WERI-Rb-1 (cell line): ENCODE measurements at regions not wholly inside any gene's neighbourhood (a gene's known extent, or its start where the extent isn't known, plus 50 kb on each side); places are given as distances from the start of the nearest gene placed in this dataset.

Experiments used
- DNase-seq: peaks from one replicate; pipeline ENCODE4 v3.0.0-alpha.2; 2020
- H3K27ac ChIP-seq: fragments of 250-450 bp; sonication (Bioruptor Pico); 2 replicates; pipeline ENCODE4 v1.5.1; 2020; ENCODE audit warnings: mild to moderate bottlenecking, moderate library complexity
- H3K27me3 ChIP-seq: fragments of 250-450 bp; sonication (Bioruptor Pico); 2 replicates; pipeline ENCODE4 v1.5.1; 2021; ENCODE audit warnings: mild to moderate bottlenecking, low read depth, moderate library complexity; ENCODE audit not compliant: insufficient read depth, severe bottlenecking
- H3K36me3 ChIP-seq: fragments of 250-450 bp; sonication (Bioruptor Pico); 2 replicates; pipeline ENCODE4 v1.5.1; 2020; ENCODE audit warnings: mild to moderate bottlenecking, moderate library complexity
- H3K4me3 ChIP-seq: 2 replicates; pipeline ENCODE4 v1.5.1; 2011; ENCODE audit warnings: low read depth, mild to moderate bottlenecking, control low read depth, low read length
- H3K9me3 ChIP-seq: fragments of 250-450 bp; sonication (Bioruptor Pico); 2 replicates; pipeline ENCODE4 v1.5.1; 2021; ENCODE audit warnings: mild to moderate bottlenecking, moderate library complexity; ENCODE audit not compliant: severe bottlenecking
- TF ChIP-seq, protein P1 (sequence below): IDR thresholded peaks from 2 replicates; pipeline ENCODE4 v1.5.1; 2011; ENCODE audit warnings: low read depth, mild to moderate bottlenecking, control low read depth, inconsistent platforms, low read length

DNA sequence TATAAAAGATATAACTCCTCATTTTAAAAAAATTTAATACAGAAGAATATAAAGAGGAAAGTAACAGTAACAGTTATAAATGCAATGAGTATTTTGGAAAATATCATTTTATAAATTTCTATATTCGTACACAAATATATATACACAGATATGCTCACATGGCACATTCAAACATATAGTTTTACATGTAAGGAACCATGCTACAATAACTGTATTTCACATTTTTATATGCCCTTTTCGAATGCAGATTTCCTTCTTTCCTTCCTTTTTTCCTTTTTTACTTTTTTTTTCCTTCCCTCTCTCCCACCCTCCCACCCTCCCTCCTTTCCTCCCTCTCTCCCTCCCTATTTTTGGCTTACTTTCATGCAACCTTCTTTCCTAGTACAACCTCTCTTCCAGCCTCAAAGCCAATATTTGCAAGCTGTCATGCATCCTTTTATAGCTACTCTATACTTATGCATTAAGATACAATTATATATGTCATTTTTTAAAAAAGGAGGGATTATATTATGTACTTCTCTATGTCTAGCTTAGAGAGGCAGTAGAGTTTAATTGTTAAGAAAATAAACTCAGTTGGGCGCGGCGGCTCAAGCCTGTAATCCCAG is 830.5 kb downstream of the IGSF11 start:
- TF ChIP-seq, protein P1, sequence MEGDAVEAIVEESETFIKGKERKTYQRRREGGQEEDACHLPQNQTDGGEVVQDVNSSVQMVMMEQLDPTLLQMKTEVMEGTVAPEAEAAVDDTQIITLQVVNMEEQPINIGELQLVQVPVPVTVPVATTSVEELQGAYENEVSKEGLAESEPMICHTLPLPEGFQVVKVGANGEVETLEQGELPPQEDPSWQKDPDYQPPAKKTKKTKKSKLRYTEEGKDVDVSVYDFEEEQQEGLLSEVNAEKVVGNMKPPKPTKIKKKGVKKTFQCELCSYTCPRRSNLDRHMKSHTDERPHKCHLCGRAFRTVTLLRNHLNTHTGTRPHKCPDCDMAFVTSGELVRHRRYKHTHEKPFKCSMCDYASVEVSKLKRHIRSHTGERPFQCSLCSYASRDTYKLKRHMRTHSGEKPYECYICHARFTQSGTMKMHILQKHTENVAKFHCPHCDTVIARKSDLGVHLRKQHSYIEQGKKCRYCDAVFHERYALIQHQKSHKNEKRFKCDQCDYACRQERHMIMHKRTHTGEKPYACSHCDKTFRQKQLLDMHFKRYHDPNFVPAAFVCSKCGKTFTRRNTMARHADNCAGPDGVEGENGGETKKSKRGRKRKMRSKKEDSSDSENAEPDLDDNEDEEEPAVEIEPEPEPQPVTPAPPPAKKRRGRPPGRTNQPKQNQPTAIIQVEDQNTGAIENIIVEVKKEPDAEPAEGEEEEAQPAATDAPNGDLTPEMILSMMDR = no peak
- no peak for DNase-seq
- Histone ChIP-seq H3K36me3 (no peaks in the 10 kb centered on the region), H3K27ac (no peak overlapping the region), H3K4me3 (no peak overlapping the region), H3K9me3 (no peaks in the 10 kb centered on the region), H3K27me3 (peaks cover 20% of the 10 kb centered on the region)

DNA sequence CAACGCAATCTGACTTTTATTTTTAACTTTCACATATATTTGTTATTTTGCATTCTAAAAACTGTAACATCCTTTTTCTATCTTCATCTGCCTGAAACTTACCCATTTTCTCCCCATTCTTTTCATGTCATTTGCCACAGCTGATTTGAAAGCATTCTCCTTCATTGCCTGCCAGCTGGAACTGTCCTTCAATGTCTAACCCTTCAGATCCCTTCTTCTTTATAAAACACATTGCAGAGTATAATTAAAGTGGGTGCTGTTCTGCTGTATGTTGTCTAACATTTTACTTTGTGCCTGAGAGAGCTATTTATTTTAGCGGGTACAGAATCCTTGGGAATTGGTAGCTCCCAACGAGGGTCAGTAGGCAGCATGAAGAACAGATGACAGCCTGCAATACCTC is 827.4 kb downstream of the IGSF11 start:
- DNase-seq = no peak
- no peaks in the 10 kb centered on the region for H3K36me3 ChIP-seq

DNA sequence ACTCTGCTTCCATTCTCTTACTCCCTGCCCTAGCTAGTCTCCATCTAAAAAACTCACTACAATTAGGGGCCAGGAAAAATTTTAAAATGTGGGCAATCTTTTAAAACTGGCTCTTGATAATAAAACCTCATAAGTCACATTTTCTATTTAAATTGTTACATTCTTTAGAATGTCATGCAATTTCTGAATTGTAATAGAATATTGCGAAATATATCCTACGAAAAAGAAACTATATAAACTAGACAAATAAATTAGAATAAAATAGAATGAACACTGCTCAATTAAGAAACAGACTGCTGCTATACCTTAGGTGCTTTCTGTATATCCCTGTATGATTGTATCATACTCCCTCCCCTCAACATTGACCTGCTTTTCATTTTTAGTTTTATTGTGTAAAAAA is 826.0 kb downstream of the IGSF11 start:
- Histone ChIP-seq H3K36me3 (no peaks in the 10 kb centered on the region), H3K27ac (no peak overlapping the region), H3K4me3 (no peak overlapping the region), H3K27me3 (peaks cover 18% of the 10 kb centered on the region), H3K9me3 (no peaks in the 10 kb centered on the region)
- TF ChIP-seq, protein P1 = no peak
- no peak for DNase-seq

More for the DNA sequence above, 827.4 kb downstream of the IGSF11 start:
- Histone ChIP-seq H3K27ac (no peak overlapping the region), H3K9me3 (no peaks in the 10 kb centered on the region), H3K27me3 (peaks cover 20% of the 10 kb centered on the region), H3K4me3 (no peak overlapping the region)
- TF ChIP-seq, protein P1 = no peak

DNA sequence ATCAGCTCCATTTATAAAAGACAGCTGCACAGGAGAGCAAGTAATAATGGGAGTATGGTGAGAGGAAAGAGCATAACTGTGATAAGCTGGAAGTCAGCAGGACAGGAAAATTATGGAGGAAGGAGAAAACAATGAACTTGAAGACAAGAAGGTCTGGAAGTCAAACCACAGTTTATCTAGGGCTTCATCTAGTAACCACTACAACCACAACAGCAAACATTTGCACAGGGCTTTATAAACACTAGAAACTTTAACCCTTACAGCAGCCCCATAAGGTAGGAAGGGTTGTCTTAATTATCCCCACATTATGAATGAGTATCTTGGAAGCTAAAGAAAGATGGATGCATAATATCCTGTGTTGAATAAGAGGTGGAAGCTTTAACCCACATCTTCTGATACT is 820.8 kb downstream of the IGSF11 start:
- no peaks in the 10 kb centered on the region for H3K9me3 ChIP-seq
- no peak overlapping the region for H3K27ac ChIP-seq
- no peak overlapping the region for H3K4me3 ChIP-seq

DNA sequence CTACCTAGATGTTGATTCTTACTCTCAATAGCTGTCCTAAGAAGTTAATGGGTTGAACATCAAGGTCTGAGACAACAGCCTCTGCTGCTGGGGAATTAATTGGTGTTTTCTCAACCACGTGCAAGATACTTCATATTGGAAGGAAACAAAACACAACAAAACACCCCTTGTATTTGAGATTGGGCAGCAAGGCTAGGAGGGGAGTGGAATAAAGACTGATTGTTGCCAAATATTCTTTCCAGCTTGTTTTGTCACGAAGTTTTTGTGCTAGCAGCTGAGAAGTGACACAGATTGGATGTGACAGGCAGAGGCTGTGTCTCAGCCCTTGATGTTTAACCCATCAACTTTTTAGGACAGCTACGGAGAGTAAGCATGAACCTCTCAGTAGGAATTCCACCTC is 808.4 kb downstream of the IGSF11 start:
- no peak overlapping the region for H3K4me3 ChIP-seq
- H3K27me3 ChIP-seq = peaks cover 23% of the 10 kb centered on the region
- no peaks in the 10 kb centered on the region for H3K9me3 ChIP-seq
- no peaks in the 10 kb centered on the region for H3K36me3 ChIP-seq
- TF ChIP-seq, protein P1 = no peak
- no peak overlapping the region for H3K27ac ChIP-seq
- DNase-seq = no peak

More for the DNA sequence above, 820.8 kb downstream of the IGSF11 start:
- H3K27me3 ChIP-seq = peaks cover 9% of the 10 kb centered on the region
- no peaks in the 10 kb centered on the region for H3K36me3 ChIP-seq
- no peak for DNase-seq
- TF ChIP-seq, protein P1 = no peak

DNA sequence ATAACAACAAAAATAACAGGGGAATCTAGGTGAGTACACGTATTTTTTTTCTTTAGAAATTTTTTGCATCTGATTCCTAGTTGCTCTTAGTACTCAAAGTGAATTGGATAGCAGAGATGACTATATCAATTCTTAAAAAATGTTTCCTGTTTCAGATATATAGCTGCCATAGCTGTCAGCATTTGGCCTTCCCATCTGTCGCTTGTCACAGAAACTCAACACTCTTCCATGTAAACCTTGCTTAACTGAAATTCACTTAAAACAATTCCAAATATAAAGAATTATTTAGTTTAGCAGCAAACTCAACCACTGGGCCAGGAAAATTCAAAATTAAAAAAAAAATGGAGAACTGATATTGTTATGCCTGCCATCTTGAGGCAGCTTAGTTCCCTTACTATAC is 807.5 kb downstream of the IGSF11 start:
- no peak overlapping the region for H3K4me3 ChIP-seq
- H3K27ac ChIP-seq = no peak overlapping the region
- TF ChIP-seq, protein P1 = no peak
- H3K9me3 ChIP-seq = no peaks in the 10 kb centered on the region
- no peak for DNase-seq
- H3K27me3 ChIP-seq = peaks cover 24% of the 10 kb centered on the region
- no peaks in the 10 kb centered on the region for H3K36me3 ChIP-seq
